HepG2 (cell line): ENCODE measurements at regions not wholly inside any gene's neighbourhood (a gene's known extent, or its start where the extent isn't known, plus 50 kb on each side); places are given as distances from the start of the nearest gene placed in this dataset.

Source experiments
- ELF3 ChIP-seq: IDR thresholded peaks from 2 replicates; pipeline ENCODE4 v1.6.1; 2016; ENCODE audit warnings: missing genetic modification reagents, missing compliant biosample characterization
- MBD4 ChIP-seq: IDR thresholded peaks from 2 replicates; pipeline ENCODE4 v1.6.1; 2012; ENCODE audit warnings: low read length, inconsistent platforms, borderline replicate concordance
- MED8 ChIP-seq: sonication (generic); formaldehyde crosslinking; IDR thresholded peaks from 2 replicates; pipeline ENCODE4 v1.8.1; 2023; ENCODE audit warnings: mild to moderate bottlenecking, missing genetic modification reagents; ENCODE audit not compliant: insufficient replicate concordance
- ZBTB20 ChIP-seq: sonication (generic); formaldehyde crosslinking; IDR thresholded peaks from 2 replicates; pipeline ENCODE4 v1.8.1; 2023; ENCODE audit warnings: missing genetic modification reagents, low read depth, mild to moderate bottlenecking, borderline replicate concordance
- ZFP62 ChIP-seq: sonication (generic); formaldehyde crosslinking; IDR thresholded peaks from 2 replicates; pipeline ENCODE4 v1.4.0; 2020; ENCODE audit warnings: missing genetic modification reagents
- ZHX1 ChIP-seq: sonication (generic); formaldehyde crosslinking; IDR thresholded peaks from 2 replicates; pipeline ENCODE4 v1.8.1; 2022; ENCODE audit warnings: low read depth, mild to moderate bottlenecking, missing genetic modification reagents
- ZNF503 ChIP-seq: sonication (generic); formaldehyde crosslinking; IDR thresholded peaks from 2 replicates; pipeline ENCODE4 v1.4.0; 2020; ENCODE audit warnings: missing genetic modification reagents
- ZXDC ChIP-seq: sonication (generic); formaldehyde crosslinking; IDR thresholded peaks from 2 replicates; pipeline ENCODE4 v1.5.0; 2020; ENCODE audit warnings: mild to moderate bottlenecking, missing genetic modification reagents

GRCh38 chr7:85412912-85413311 is 226.1 kb upstream of the SEMA3D start (continued):
- TF ChIP-seq ZXDC (no peak), ZNF503 (CRISPR knock-in tag) (no peak), ELF3 (CRISPR knock-in tag) (no peak), ZBTB20 (no peak), ZFP62 (CRISPR knock-in tag) (no peak), MBD4 (no peak), ZHX1 (CRISPR knock-in tag) (no peak), MED8 (no peak)
